Activated CD8-positive, alpha-beta memory T cell treated with anti-CD3 and anti-CD28 coated beads, Interleukin-2, amount 10 ng/mL, durations not matched to agents 7 days and 5 days (primary cell): ENCODE measurements at regions not wholly inside any gene's neighbourhood (a gene's known extent, or its start where the extent isn't known, plus 50 kb on each side); places are given as distances from the start of the nearest gene placed in this dataset.
A peak's percentile ranks its signal among the peaks of the same experiment; 100 is the strongest.
"Not testable (repeated sequence)": the region's sequence is repeated elsewhere in the genome, so short reads cannot be mapped to it uniquely, and the experiment has no call there.

ENCODE experiments used
- ATAC-seq: fragments of 150-1000 bp; cut with Tn5 transposase; one replicate; pipeline ENCODE4 v1.10.0; 2021; ENCODE audit warnings: moderate library complexity
- CTCF ChIA-PET: fragments of 350-600 bp; sonication (Branson Sonifier 250); formaldehyde crosslinking; loops from one replicate; lab custom pipeline; 2021; ENCODE audit warnings: antibody characterized with exemption; lab: Charles Lee
- DNase-seq: peaks from one replicate; pipeline ENCODE4 v3.0.0-alpha.2; 2020
- H3K27ac Mint-ChIP-seq: one replicate; pipeline ENCODE4 v1.8.0; 2021; ENCODE audit warnings: mild to moderate bottlenecking, mixed read lengths
- H3K27me3 Mint-ChIP-seq: one replicate; pipeline ENCODE4 v1.8.0; 2021; ENCODE audit warnings: mixed read lengths
- H3K36me3 Mint-ChIP-seq: one replicate; pipeline ENCODE4 v1.8.0; 2021; ENCODE audit warnings: mild to moderate bottlenecking, mixed read lengths
- H3K4me1 Mint-ChIP-seq: one replicate; pipeline ENCODE4 v1.8.0; 2021; ENCODE audit warnings: mixed read lengths
- H3K4me3 Mint-ChIP-seq: one replicate; pipeline ENCODE4 v1.8.0; 2021; ENCODE audit warnings: mild to moderate bottlenecking, moderate library complexity, mixed read lengths
- H3K9me3 Mint-ChIP-seq: one replicate; pipeline ENCODE4 v1.8.0; 2022; ENCODE audit warnings: low read depth, mixed read lengths

- Mint-ChIP-seq H3K36me3 (no peaks in the 10 kb centered on the region), H3K4me3 (peak overlapping the region; percentile 89), H3K27me3 (peaks cover 14% of the 10 kb centered on the region), H3K27ac (peak overlapping the region; percentile 72), H3K4me1 (peaks cover 43% of the 10 kb centered on the region), H3K9me3 (no peaks in the 10 kb centered on the region)
- CTCF ChIA-PET: interaction anchor here (0.6 to 1.6 kb wide), 4 partner anchors 11 to 603 kb away, joined by 3 to 5 read pairs (median 4); no protein-coding TSS in a partner anchor
- ATAC-seq: no peak
- peak; percentile 59 for DNase-seq
Measured at GRCh38 chr6:27791182-27791943, 120.8 kb downstream of the OR2B2 start.

DNA sequence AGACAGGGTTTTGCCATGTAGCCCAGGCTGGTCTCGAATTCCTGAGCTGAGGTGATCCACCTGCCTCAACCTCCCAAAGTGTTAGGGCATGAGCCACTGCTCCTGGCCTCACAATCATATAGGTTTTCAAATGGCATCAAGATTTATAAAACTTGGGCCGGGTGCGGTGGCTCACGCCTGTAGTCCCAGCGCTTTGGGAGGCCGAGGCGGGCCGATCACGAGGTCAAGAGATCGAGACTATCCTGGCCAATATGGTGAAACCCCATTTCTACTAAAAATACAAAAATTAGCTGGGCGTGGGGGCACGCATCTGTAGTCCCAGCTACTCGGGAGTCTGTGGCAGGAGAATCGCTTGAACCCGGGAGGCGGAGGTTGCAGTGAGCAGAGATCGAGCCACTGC, 123.8 kb downstream of the OR2B2 start:
- H3K27me3 Mint-ChIP-seq: peaks cover 26% of the 10 kb centered on the region
- ATAC-seq, DNase-seq, H3K36me3 Mint-ChIP-seq, H3K4me3 Mint-ChIP-seq, H3K9me3 Mint-ChIP-seq, H3K27ac Mint-ChIP-seq: not testable (repeated sequence)
- H3K4me1 Mint-ChIP-seq: peaks cover 21% of the 10 kb centered on the region
- CTCF ChIA-PET: interaction anchor here (0.7 to 2.1 kb wide), 5 partner anchors 13 to 625 kb away, joined by 3 to 5 read pairs (median 4); no protein-coding TSS in a partner anchor

DNA sequence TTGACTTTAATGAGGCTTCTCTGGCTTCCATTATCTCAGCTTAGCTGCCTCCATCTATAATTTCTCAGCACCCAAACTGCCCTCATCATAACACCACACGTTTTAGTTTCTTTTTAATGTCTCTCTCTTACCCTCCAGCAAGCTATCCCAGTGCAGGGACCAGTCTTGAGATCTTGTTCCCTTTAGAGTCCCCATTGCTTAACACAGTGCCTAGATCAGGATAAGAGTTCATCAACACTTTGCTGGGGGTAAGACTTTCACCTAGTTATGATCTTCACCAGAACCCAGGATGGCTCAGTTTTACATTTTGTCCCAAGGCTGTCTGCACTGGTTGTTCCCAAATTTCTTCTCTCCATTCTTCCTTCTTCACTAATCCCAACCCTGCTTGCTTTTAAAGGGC, 126.1 kb downstream of the OR2B2 start:
- H3K36me3 Mint-ChIP-seq: no peaks in the 10 kb centered on the region
- H3K27ac Mint-ChIP-seq: no peak overlapping the region
- H3K27me3 Mint-ChIP-seq: peaks cover 25% of the 10 kb centered on the region
- H3K4me1 Mint-ChIP-seq: no peaks in the 10 kb centered on the region
- no peak for ATAC-seq
- CTCF ChIA-PET: interaction anchor here (1.2 to 3.6 kb wide), 3 partner anchors 10 to 32 kb away, joined by 3 to 25 read pairs (median 4); no protein-coding TSS in a partner anchor
- H3K9me3 Mint-ChIP-seq: no peaks in the 10 kb centered on the region
- no peak overlapping the region for H3K4me3 Mint-ChIP-seq
- no peak for DNase-seq

DNA sequence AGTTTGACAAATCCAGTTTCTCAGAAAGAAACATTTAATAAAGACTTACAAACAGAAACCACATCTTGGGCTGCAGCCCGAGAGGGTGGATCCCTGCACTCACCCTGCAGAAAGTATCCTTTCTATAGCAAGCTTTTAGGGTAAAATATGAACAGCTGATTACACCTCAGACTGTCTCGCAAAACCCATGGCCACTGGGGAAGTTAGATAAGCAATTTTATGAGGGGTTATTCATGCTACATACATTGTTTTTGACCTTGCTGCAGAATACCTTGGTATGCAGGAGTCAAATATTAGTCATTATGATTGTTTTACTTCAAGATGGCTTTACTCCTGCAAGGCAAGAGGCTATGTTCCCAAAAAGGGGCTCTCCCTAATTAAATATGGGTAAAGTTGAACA, 126.9 kb downstream of the OR2B2 start:
- no peak overlapping the region for H3K27ac Mint-ChIP-seq
- ATAC-seq: no peak
- no peaks in the 10 kb centered on the region for H3K4me1 Mint-ChIP-seq
- CTCF ChIA-PET: interaction anchor here (0.8 to 3.6 kb wide), 2 partner anchors 10 to 13 kb away, joined by 3 to 25 read pairs; no protein-coding TSS in a partner anchor
- H3K9me3 Mint-ChIP-seq: no peaks in the 10 kb centered on the region
- H3K36me3 Mint-ChIP-seq: no peaks in the 10 kb centered on the region
- no peak for DNase-seq
- H3K4me3 Mint-ChIP-seq: no peak overlapping the region
- H3K27me3 Mint-ChIP-seq: peaks cover 30% of the 10 kb centered on the region

DNA sequence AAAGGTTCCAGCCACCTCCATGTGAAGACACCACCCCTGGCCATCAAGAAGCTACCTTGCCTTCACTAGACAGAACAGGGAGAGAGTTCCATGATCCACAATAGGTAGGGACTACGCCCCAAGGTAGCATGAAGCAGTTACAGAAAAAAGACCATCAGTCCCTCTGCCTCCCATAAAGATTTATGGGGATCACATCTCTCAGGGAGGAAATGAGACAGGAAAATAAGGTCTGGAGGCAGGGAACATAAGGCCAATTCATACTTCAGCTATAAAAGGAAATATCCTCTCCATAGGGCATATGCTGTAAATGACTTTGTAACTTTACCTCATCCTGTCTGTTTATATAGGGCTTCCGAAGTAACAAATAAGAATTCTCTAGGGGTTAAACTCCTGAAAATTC, 129.4 kb downstream of the OR2B2 start:
- CTCF ChIA-PET: no interaction called here
- Mint-ChIP-seq H3K4me1 (no peaks in the 10 kb centered on the region), H3K4me3 (no peak overlapping the region), H3K9me3 (no peaks in the 10 kb centered on the region), H3K36me3 (no peaks in the 10 kb centered on the region), H3K27me3 (peaks cover 39% of the 10 kb centered on the region), H3K27ac (no peak overlapping the region)
- DNase-seq (no peak), ATAC-seq (no peak)

- Mint-ChIP-seq H3K27ac (no peak overlapping the region), H3K27me3 (peaks cover 43% of the 10 kb centered on the region), H3K4me1 (peaks cover 7% of the 10 kb centered on the region), H3K4me3 (no peak overlapping the region), H3K9me3 (no peaks in the 10 kb centered on the region), H3K36me3 (no peaks in the 10 kb centered on the region)
- DNase-seq: no peak
- no peak for ATAC-seq
- CTCF ChIA-PET: no interaction called here
Measured at GRCh38 chr6:27778625-27779417, 133.4 kb downstream of the OR2B2 start.

- Mint-ChIP-seq H3K9me3 (no peaks in the 10 kb centered on the region), H3K4me1 (peaks cover 12% of the 10 kb centered on the region), H3K27ac (no peak overlapping the region), H3K36me3 (no peaks in the 10 kb centered on the region), H3K4me3 (no peak overlapping the region), H3K27me3 (peaks cover 43% of the 10 kb centered on the region)
- no peak for DNase-seq
- CTCF ChIA-PET: interaction anchor here (1.7 kb wide), 1 partner anchor 13 kb away, joined by 5 read pairs; no protein-coding TSS in a partner anchor
- ATAC-seq: no peak
Measured at GRCh38 chr6:27777614-27778355, 134.4 kb downstream of the OR2B2 start.

GRCh38 chr6:27777126-27777525, 135.1 kb downstream of the OR2B2 start:
- peaks cover 19% of the 10 kb centered on the region for H3K4me1 Mint-ChIP-seq

GRCh38 chr6:27776504-27776903, 135.7 kb downstream of the OR2B2 start:
- no peak for DNase-seq
- H3K27me3 Mint-ChIP-seq: peaks cover 45% of the 10 kb centered on the region
- ATAC-seq: no peak

More at GRCh38 chr6:27777126-27777525, 135.1 kb downstream of the OR2B2 start:
- no peaks in the 10 kb centered on the region for H3K36me3 Mint-ChIP-seq
- no peak overlapping the region for H3K27ac Mint-ChIP-seq
- no peaks in the 10 kb centered on the region for H3K9me3 Mint-ChIP-seq
- no peak overlapping the region for H3K4me3 Mint-ChIP-seq
- H3K27me3 Mint-ChIP-seq: peaks cover 45% of the 10 kb centered on the region
- DNase-seq: no peak
- CTCF ChIA-PET: interaction anchor here (1.7 kb wide), 1 partner anchor 13 kb away, joined by 5 read pairs; no protein-coding TSS in a partner anchor
- no peak for ATAC-seq

DNA sequence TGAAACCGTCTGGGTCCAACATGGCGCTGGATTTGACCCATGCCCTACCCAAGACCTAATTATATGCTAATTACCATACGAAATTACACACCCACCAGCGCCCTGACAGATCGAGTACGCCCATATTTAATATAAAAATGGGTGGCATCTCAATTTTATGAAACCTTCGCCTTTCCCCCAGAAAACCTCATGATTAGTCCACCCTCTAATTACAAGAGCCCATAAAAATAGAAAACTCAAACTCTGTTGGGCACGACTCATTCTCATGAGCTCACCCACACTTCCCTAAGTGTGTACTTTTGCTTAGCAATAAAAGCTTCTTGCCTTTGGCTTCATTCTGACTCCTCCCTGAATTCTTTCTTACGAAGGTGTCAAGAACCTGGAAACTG, 136.4 kb downstream of the OR2B2 start:
- CTCF ChIA-PET: interaction anchor here (0.8 to 1.5 kb wide), 3 partner anchors 13 to 22 kb away, joined by 3 to 12 read pairs (median 3); no protein-coding TSS in a partner anchor
- no peak for DNase-seq
- no peak for ATAC-seq

More at GRCh38 chr6:27776504-27776903, 135.7 kb downstream of the OR2B2 start:
- Mint-ChIP-seq H3K27ac (no peak overlapping the region), H3K4me3 (no peak overlapping the region), H3K4me1 (peaks cover 23% of the 10 kb centered on the region), H3K36me3 (no peaks in the 10 kb centered on the region), H3K9me3 (no peaks in the 10 kb centered on the region)
- CTCF ChIA-PET: interaction anchor here (1.0 to 1.7 kb wide), 3 partner anchors 14 to 23 kb away, joined by 3 to 12 read pairs (median 5); no protein-coding TSS in a partner anchor

GRCh38 chr6:27775138-27775795, 136.9 kb downstream of the OR2B2 start:
- not testable (repeated sequence) for ATAC-seq, H3K36me3 Mint-ChIP-seq, DNase-seq, H3K4me3 Mint-ChIP-seq, H3K9me3 Mint-ChIP-seq, H3K27ac Mint-ChIP-seq
- CTCF ChIA-PET: interaction anchor here (0.8 to 1.5 kb wide), 3 partner anchors 14 to 21 kb away, joined by 3 to 12 read pairs (median 3); no protein-coding TSS in a partner anchor
- peaks cover 27% of the 10 kb centered on the region for H3K4me1 Mint-ChIP-seq
- peaks cover 50% of the 10 kb centered on the region for H3K27me3 Mint-ChIP-seq

More for the DNA sequence above, 136.4 kb downstream of the OR2B2 start:
- H3K27ac Mint-ChIP-seq: no peak overlapping the region
- H3K9me3 Mint-ChIP-seq: no peaks in the 10 kb centered on the region
- no peaks in the 10 kb centered on the region for H3K36me3 Mint-ChIP-seq
- peaks cover 27% of the 10 kb centered on the region for H3K4me1 Mint-ChIP-seq
- no peak overlapping the region for H3K4me3 Mint-ChIP-seq
- H3K27me3 Mint-ChIP-seq: peaks cover 46% of the 10 kb centered on the region

- H3K4me3 Mint-ChIP-seq, H3K27ac Mint-ChIP-seq, ATAC-seq, DNase-seq, H3K9me3 Mint-ChIP-seq, H3K36me3 Mint-ChIP-seq, CTCF ChIA-PET: not testable (repeated sequence)
- Mint-ChIP-seq H3K27me3 (peaks cover 49% of the 10 kb centered on the region), H3K4me1 (peaks cover 27% of the 10 kb centered on the region)
Measured at GRCh38 chr6:27774264-27774600, 138.0 kb downstream of the OR2B2 start.
